SK-MEL-5 (cell line): ENCODE measurements at regions not wholly inside any gene's neighbourhood (a gene's known extent, or its start where the extent isn't known, plus 50 kb on each side); places are given as distances from the start of the nearest gene placed in this dataset.

Source experiments
- DNase-seq: peaks from one replicate; pipeline ENCODE4 v3.0.0-alpha.2; 2016; ENCODE audit warnings: low read depth, low spot score
- in situ Hi-C: cut with HindIII; loops from 2 replicates; pipeline ENCODE4 v1.10.0; 2016; ENCODE audit warnings: low sequenced_read_pairs, high pct_unique_total_duplicates, low pct_unique_long_range_greater_than_20kb

GRCh38 chr4:144295286-144295995, 154.9 kb upstream of the GYPA start:
- in situ Hi-C loops = no loop called here
- no peak for DNase-seq

GRCh38 chr4:144296941-144297340, 156.4 kb upstream of the GYPA start:
- DNase-seq = no peak
- in situ Hi-C loops = no loop called here

- in situ Hi-C loops = no loop called here
- DNase-seq = no peak
These were observed 158.0 kb upstream of the GYPA start for GRCh38 chr4:144298519-144298918.

GRCh38 chr4:144300616-144301015, 160.1 kb upstream of the GYPA start:
- in situ Hi-C loops = no loop called here
- DNase-seq = no peak

- DNase-seq = no peak
- in situ Hi-C loops = no loop called here
These were observed 162.4 kb upstream of the GYPA start for GRCh38 chr4:144302704-144303536.

- no peak for DNase-seq
- in situ Hi-C loops = no loop called here
These were observed 163.5 kb upstream of the GYPA start for GRCh38 chr4:144304025-144304424.

GRCh38 chr4:144310535-144310934, 170.0 kb upstream of the GYPA start:
- in situ Hi-C loops = no loop called here
- no peak for DNase-seq

- in situ Hi-C loops = no loop called here
- DNase-seq = no peak
These were observed 172.9 kb upstream of the GYPA start for GRCh38 chr4:144313370-144313769.

- DNase-seq = no peak
- in situ Hi-C loops = no loop called here
These were observed 176.4 kb upstream of the GYPA start for GRCh38 chr4:144316869-144317268.

GRCh38 chr4:144318797-144319196, 178.3 kb upstream of the GYPA start:
- no peak for DNase-seq
- in situ Hi-C loops = no loop called here

GRCh38 chr4:144336633-144337032, 196.1 kb upstream of the GYPA start:
- in situ Hi-C loops = no loop called here

GRCh38 chr4:144338148-144338547, 197.6 kb upstream of the GYPA start:
- no peak for DNase-seq
- in situ Hi-C loops = no loop called here

More at GRCh38 chr4:144336633-144337032, 196.1 kb upstream of the GYPA start:
- no peak for DNase-seq

GRCh38 chr4:144338834-144339233, 198.3 kb upstream of the GYPA start:
- DNase-seq = no peak
- in situ Hi-C loops = no loop called here

- in situ Hi-C loops = no loop called here
- no peak for DNase-seq
These were observed 200.4 kb upstream of the GYPA start for GRCh38 chr4:144340931-144341330.

GRCh38 chr4:144342949-144343760, 202.6 kb upstream of the GYPA start:
- in situ Hi-C loops = no loop called here
- no peak for DNase-seq

GRCh38 chr4:144347121-144347520, 206.6 kb upstream of the GYPA start:
- DNase-seq = no peak
- in situ Hi-C loops = no loop called here

GRCh38 chr4:144350706-144351105, 210.2 kb upstream of the GYPA start:
- in situ Hi-C loops = no loop called here
- no peak for DNase-seq

GRCh38 chr4:144351306-144351705, 210.8 kb upstream of the GYPA start:
- in situ Hi-C loops = no loop called here
- no peak for DNase-seq
